ENCODE measurements at regions not wholly inside any gene's neighbourhood (a gene's known extent, or its start where the extent isn't known, plus 50 kb on each side); places are given as distances from the start of the nearest gene placed in this dataset.

DNA sequence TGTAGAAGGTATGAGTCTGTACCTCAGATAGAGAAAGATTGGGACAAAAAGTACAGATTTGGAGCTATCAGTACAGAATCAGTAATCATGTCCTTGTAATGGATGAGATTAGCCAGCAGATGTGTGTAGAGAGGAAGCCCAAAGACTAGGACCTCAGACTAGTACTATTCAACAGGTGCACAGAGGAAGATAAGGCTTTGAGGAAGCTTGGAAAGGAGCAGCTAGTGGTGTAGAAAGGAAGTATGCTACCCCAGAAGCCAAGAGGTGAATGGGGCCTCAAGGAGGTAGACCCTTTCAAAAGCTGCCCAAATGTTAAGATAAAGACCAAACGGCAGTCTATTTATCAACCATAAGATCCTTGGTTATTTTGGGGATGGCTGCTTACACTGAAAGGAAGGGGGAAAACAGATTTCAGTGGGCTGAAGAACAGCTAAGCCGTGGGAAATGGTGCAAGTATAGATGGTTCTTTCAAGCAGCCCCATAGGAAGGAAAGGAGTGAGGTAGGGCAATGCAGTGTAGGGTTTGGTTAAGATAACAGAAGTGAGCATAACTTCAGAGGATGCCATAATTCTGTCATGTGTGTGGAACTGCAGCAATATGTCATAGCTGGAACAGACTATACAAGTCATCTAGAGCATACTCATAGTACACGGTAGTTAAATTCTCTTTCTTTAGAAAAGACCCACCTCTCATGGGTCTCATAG is 221.7 kb downstream of the HHIPL2 start:
- TF ChIP-seq, protein P1, sequence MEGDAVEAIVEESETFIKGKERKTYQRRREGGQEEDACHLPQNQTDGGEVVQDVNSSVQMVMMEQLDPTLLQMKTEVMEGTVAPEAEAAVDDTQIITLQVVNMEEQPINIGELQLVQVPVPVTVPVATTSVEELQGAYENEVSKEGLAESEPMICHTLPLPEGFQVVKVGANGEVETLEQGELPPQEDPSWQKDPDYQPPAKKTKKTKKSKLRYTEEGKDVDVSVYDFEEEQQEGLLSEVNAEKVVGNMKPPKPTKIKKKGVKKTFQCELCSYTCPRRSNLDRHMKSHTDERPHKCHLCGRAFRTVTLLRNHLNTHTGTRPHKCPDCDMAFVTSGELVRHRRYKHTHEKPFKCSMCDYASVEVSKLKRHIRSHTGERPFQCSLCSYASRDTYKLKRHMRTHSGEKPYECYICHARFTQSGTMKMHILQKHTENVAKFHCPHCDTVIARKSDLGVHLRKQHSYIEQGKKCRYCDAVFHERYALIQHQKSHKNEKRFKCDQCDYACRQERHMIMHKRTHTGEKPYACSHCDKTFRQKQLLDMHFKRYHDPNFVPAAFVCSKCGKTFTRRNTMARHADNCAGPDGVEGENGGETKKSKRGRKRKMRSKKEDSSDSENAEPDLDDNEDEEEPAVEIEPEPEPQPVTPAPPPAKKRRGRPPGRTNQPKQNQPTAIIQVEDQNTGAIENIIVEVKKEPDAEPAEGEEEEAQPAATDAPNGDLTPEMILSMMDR (IDR thresholded peaks at IDR 0.05) = no peak
- no peak for TF ChIP-seq POLR2A (IDR thresholded peaks at IDR 0.05)
